Stimulated activated naive CD8-positive, alpha-beta T cell treated with anti-CD3 and anti-CD28 coated beads, Interleukin-15, Interleukin-2, amounts not matched to agents 100 ng/mL and 50 ng/mL, for 24 hours (primary cell): ENCODE measurements at regions not wholly inside any gene's neighbourhood (a gene's known extent, or its start where the extent isn't known, plus 50 kb on each side); places are given as distances from the start of the nearest gene placed in this dataset.

ENCODE experiments used
- H3K27ac Mint-ChIP-seq: one replicate; pipeline ENCODE4 v1.8.0; 2021; ENCODE audit warnings: mild to moderate bottlenecking, mixed read lengths
- H3K27me3 Mint-ChIP-seq: one replicate; pipeline ENCODE4 v1.8.0; 2021; ENCODE audit warnings: mixed read lengths
- H3K36me3 Mint-ChIP-seq: one replicate; pipeline ENCODE4 v1.8.0; 2021; ENCODE audit warnings: low read depth, mixed read lengths
- H3K4me1 Mint-ChIP-seq: one replicate; pipeline ENCODE4 v1.8.0; 2021; ENCODE audit warnings: low read depth, mixed read lengths
- H3K4me3 Mint-ChIP-seq: one replicate; pipeline ENCODE4 v1.8.0; 2021; ENCODE audit warnings: mild to moderate bottlenecking, mixed read lengths
- H3K9me3 Mint-ChIP-seq: one replicate; pipeline ENCODE4 v1.8.0; 2021; ENCODE audit warnings: mixed read lengths

DNA sequence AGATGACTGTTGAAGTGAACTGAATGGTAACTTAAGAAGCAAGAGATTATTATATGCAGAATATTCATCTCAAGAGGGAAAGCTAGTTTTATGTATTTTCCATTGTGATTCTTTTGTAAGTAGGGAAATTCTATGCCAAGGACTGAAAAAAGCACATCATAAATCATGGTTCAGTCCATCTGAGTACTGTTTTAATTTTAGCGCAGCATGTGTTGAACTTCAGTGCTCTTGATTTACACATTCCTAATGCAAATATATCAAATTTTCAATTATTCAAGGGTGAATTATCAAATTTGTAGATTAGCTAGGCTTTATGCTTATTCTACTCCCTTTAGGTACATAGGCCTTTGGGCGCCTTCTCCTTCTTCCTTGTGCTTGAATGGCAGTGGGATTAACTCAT is 50.3 kb upstream of the TCF12 start:
- H3K27ac Mint-ChIP-seq, result no peak overlapping the region

DNA sequence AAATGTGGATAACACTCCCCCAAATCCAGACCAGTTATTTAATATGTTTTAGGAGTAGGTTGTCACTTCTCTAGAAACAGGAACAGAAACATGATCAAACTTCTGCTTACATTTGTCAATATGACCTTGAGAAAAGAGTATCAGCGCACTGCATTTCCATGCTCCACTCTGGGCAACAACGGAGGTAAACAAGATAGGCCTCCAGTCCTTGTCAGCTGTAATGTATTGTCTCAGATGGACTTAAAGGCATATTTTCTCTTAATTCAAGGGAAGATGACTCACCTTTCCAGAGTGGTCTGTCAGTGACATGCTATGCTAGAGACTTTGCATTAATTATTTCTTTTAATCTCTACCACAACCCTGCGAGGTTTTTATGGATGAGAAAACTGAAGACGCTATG is 51.6 kb upstream of the TCF12 start:
- no peaks in the 10 kb centered on the region for H3K4me1 Mint-ChIP-seq
- H3K27me3 Mint-ChIP-seq, result no peaks in the 10 kb centered on the region
- H3K36me3 Mint-ChIP-seq, result no peaks in the 10 kb centered on the region
- H3K4me3 Mint-ChIP-seq, result no peak overlapping the region
- no peak overlapping the region for H3K27ac Mint-ChIP-seq
- H3K9me3 Mint-ChIP-seq, result no peaks in the 10 kb centered on the region

More for the DNA sequence above, 50.3 kb upstream of the TCF12 start:
- H3K4me3 Mint-ChIP-seq, result no peak overlapping the region
- no peaks in the 10 kb centered on the region for H3K27me3 Mint-ChIP-seq
- no peaks in the 10 kb centered on the region for H3K4me1 Mint-ChIP-seq
- no peaks in the 10 kb centered on the region for H3K36me3 Mint-ChIP-seq
- no peaks in the 10 kb centered on the region for H3K9me3 Mint-ChIP-seq

DNA sequence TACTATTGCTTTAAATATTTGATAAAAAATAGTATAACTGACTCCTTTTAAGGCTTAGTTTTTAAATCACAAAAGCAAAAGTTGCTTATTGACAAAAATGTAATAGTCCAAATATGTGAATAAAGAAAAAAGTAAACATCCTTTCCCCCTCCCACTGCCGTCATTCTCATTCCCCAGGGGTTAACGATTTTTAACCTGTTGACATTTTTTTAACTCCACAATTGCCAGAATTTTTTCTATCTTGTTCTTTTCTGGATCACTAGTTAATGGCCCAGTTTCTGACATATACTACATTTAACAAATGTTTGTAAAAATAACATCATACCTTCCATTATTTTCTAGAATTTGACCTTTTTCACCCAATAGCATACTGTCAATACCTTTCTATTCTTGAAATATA is 60.6 kb upstream of the TCF12 start:
- Mint-ChIP-seq H3K4me3 (no peak overlapping the region), H3K9me3 (no peaks in the 10 kb centered on the region), H3K36me3 (no peaks in the 10 kb centered on the region), H3K27me3 (no peaks in the 10 kb centered on the region), H3K27ac (no peak overlapping the region), H3K4me1 (no peaks in the 10 kb centered on the region)

DNA sequence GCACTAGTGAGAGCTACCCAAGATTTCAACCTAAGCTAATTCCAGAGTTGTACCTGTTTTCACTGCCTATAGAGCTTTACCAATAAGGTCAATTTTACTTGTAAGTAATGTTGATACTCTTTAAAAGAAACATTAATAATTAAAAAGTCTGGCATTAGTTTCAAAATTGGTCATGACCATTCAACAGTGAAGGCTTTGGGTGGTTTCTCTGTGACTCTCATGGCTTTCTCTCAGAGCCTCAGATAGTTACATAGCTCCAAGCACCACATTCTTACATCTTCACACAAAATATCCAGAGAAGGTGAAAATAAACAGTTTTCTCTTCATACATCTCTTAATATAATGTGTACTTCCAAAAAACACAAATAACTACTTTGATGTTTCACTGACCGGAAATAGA is 61.5 kb upstream of the TCF12 start:
- H3K27ac Mint-ChIP-seq, result no peak overlapping the region
- H3K4me3 Mint-ChIP-seq, result no peak overlapping the region
- H3K36me3 Mint-ChIP-seq, result no peaks in the 10 kb centered on the region
- H3K9me3 Mint-ChIP-seq, result no peaks in the 10 kb centered on the region
- no peaks in the 10 kb centered on the region for H3K27me3 Mint-ChIP-seq
- H3K4me1 Mint-ChIP-seq, result no peaks in the 10 kb centered on the region

DNA sequence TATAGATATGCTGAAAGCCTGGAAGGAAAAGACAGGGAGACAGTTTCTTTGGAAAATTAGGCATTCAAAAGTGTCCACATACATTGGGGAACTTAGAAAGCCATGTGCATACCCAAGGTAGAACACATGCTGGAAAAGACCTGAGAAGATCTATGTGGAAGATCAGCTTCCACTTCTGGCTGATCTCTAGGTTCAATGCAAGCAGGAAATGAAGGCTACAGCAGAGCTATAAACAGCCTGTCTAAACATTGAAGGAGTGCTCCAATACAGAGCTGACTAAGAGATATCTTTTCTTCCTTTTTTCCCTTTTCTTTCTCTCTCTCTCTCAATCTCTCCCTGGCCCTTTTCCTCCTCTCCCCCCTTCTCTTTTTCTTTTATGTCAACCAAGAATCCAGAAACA is 73.6 kb upstream of the TCF12 start:
- H3K9me3 Mint-ChIP-seq, result no peaks in the 10 kb centered on the region
- H3K27me3 Mint-ChIP-seq, result no peaks in the 10 kb centered on the region
- H3K4me1 Mint-ChIP-seq, result no peaks in the 10 kb centered on the region
- H3K36me3 Mint-ChIP-seq, result no peaks in the 10 kb centered on the region
- no peak overlapping the region for H3K27ac Mint-ChIP-seq
- no peak overlapping the region for H3K4me3 Mint-ChIP-seq

DNA sequence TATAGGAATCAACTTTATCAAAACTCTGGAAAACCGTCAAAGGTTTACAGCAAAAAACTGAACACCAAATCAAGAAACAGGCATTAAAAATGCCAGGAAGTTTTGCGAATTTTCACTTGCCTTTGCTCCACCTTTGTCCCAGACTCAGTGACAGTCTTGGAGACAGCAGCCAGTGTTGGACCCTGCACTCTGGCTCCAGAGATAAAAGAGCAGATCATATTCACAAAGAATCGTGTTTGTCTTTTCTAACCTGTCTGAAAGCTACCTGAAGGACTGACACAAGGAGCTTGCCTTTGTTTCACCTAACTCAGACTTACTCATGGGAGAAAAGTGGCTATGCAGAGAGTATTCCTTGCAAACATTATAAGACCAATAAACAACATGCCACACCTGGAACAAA is 74.0 kb upstream of the TCF12 start:
- Mint-ChIP-seq H3K36me3 (no peaks in the 10 kb centered on the region), H3K4me1 (no peaks in the 10 kb centered on the region)

DNA sequence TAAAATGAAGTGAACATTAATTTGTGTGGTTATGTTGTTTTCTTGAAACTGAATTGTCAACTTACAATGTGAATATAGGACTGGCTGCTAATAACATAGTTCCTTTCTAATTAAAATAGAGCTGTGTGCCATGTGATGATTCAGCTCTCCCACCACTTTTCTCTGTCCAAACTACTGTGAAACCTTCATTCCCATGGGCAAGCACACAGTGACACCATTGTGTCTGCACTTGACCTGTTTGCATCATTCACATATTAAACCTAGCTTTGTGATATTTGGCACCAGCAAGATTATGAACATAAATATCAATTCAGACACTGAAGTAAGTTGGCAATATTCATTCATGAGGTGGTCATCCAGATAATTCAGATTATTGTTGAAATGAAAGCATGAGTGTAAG is 78.8 kb upstream of the TCF12 start:
- no peak overlapping the region for H3K27ac Mint-ChIP-seq
- H3K9me3 Mint-ChIP-seq, result no peaks in the 10 kb centered on the region
- H3K4me3 Mint-ChIP-seq, result no peak overlapping the region
- no peaks in the 10 kb centered on the region for H3K36me3 Mint-ChIP-seq
- peaks cover 5% of the 10 kb centered on the region for H3K4me1 Mint-ChIP-seq
- H3K27me3 Mint-ChIP-seq, result no peaks in the 10 kb centered on the region

More for the DNA sequence above, 74.0 kb upstream of the TCF12 start:
- H3K27me3 Mint-ChIP-seq, result no peaks in the 10 kb centered on the region
- H3K9me3 Mint-ChIP-seq, result no peaks in the 10 kb centered on the region
- no peak overlapping the region for H3K27ac Mint-ChIP-seq
- no peak overlapping the region for H3K4me3 Mint-ChIP-seq

DNA sequence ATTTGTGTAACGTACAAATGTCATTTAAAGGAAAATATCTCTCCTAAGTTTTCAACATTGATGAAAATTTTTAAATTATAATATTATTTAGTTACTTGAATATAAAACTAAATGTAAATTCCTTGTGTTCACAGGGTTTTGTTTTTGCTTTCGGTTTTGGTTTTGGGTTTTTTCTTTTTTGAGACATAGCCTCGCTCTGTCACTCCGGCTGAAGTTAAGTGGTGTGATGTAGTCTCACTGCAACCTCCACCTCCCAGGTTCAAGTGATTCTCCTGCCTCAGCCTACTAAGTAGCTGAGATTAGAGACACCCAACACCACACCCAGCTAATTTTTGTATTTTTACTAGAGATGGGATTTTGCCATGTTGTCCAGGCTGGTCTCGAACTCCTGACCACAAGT is 79.3 kb upstream of the TCF12 start:
- H3K4me3 Mint-ChIP-seq, result no peak overlapping the region
- no peaks in the 10 kb centered on the region for H3K27me3 Mint-ChIP-seq
- H3K4me1 Mint-ChIP-seq, result peaks cover 5% of the 10 kb centered on the region
- H3K9me3 Mint-ChIP-seq, result no peaks in the 10 kb centered on the region
- H3K27ac Mint-ChIP-seq, result no peak overlapping the region
- no peaks in the 10 kb centered on the region for H3K36me3 Mint-ChIP-seq

DNA sequence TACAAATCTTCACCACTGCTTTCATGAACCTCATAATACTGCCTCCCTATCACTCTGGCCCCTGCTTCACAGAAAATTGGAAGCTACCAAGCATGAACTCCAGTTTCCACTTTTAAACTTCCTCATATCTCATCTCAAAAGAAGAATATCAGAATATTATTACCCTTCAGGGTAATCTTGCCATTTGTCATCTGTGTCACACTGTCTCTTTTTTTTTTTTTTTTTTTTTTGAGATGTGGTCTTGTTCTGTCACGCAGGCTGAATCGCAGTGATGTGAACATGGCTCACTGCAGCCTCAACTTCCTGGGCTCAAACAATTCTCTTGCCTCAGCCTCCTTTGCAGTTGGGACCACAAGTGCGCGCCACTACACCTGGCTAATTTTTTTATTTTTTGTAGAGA is 80.4 kb upstream of the TCF12 start:
- Mint-ChIP-seq H3K9me3 (no peaks in the 10 kb centered on the region), H3K4me1 (peaks cover 5% of the 10 kb centered on the region), H3K4me3 (no peak overlapping the region)

DNA sequence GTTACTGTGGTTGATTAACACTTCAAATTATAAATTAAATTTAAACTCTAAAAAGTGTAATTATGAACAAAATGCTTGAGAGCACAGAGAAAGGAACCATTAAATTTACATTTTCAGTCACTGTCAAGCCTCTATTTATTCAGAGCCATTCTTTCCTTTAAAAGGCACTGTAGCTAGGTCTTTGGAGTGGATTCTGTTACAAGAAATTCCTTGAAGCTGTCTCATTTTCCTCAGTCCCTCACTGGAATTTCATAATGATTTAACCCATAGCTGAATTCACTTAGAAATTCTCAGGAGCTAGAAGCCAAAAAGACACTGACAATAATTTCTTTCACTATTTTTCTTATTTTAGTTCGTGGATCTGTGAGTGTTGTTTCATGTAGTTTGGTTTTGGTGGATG is 81.2 kb upstream of the TCF12 start:
- Mint-ChIP-seq H3K27me3 (no peaks in the 10 kb centered on the region), H3K4me1 (peaks cover 5% of the 10 kb centered on the region), H3K27ac (no peak overlapping the region), H3K4me3 (no peak overlapping the region), H3K36me3 (no peaks in the 10 kb centered on the region), H3K9me3 (no peaks in the 10 kb centered on the region)

More for the DNA sequence above, 80.4 kb upstream of the TCF12 start:
- Mint-ChIP-seq H3K36me3 (no peaks in the 10 kb centered on the region), H3K27me3 (no peaks in the 10 kb centered on the region), H3K27ac (no peak overlapping the region)

DNA sequence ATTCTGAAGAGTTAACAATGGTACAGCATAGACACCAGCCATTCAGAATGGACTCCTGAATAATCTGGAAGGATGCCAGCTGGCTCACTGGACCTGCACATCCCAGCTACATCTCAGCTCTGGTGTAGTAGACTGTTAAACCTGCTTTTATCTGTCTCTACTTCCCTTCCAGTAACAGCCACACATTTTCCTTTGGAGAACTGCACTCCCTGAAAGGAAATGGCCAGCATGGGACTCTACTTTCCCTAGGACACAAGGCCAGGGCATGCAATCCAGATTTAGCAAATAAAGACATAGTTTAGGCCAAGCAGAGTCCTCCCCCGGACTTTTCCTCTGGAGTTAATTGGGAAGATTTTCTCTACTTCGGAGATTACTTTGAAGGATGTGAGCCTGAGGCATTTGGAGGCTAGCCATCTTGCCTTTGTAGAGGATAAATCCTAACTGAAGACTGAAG is 82.7 kb upstream of the TCF12 start:
- Mint-ChIP-seq H3K27me3 (no peaks in the 10 kb centered on the region), H3K27ac (no peak overlapping the region), H3K36me3 (no peaks in the 10 kb centered on the region), H3K4me3 (no peak overlapping the region), H3K4me1 (peaks cover 5% of the 10 kb centered on the region), H3K9me3 (no peaks in the 10 kb centered on the region)

DNA sequence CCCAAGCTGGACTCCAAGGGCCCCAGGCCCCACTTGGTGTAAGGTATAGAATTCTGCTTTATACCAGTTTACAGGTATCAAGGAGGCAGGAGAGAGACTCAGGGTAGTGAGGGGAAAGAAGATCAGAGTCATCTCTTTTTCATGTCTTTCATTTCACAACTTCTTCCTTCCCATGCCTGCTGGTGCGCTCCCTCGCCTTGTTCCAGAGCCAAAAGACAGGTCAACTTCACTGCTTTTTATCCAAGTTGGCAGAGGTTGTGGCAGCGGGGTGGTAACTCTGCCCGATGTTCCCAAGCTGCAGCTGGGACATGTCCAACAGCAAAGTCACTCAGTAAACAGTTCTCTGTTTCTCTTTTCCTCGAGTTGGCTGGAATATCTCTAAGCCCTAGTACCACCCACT is 86.3 kb upstream of the TCF12 start:
- Mint-ChIP-seq H3K4me3 (no peak overlapping the region), H3K4me1 (no peaks in the 10 kb centered on the region), H3K9me3 (no peaks in the 10 kb centered on the region), H3K36me3 (no peaks in the 10 kb centered on the region), H3K27ac (no peak overlapping the region), H3K27me3 (no peaks in the 10 kb centered on the region)

DNA sequence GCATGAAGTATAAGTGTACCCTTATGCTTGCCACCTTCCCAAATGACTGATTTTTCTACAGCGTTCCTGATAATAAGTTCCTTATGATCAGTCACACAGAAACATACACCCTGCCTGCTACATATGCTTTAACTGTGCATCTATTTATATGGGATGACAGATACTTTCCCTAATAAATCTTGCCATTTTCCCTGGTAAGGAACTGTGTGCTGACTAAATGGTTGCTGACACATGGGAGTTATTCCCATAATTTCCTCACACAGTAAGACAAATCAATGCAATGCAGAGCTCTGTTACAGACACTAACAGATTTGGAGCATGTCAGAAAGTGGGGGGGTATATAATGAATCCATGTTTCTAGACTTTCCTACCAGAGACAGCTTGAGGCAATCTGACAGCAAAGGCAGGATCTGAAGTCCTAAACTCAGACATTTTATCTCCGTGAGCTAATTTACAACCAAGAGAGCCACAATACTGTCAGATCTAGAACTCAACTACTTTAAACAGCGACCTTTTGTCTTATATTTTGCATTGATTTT is 86.9 kb upstream of the TCF12 start:
- H3K9me3 Mint-ChIP-seq, result no peaks in the 10 kb centered on the region
- no peak overlapping the region for H3K27ac Mint-ChIP-seq
- H3K27me3 Mint-ChIP-seq, result no peaks in the 10 kb centered on the region
- no peaks in the 10 kb centered on the region for H3K4me1 Mint-ChIP-seq
- no peak overlapping the region for H3K4me3 Mint-ChIP-seq
- H3K36me3 Mint-ChIP-seq, result no peaks in the 10 kb centered on the region

DNA sequence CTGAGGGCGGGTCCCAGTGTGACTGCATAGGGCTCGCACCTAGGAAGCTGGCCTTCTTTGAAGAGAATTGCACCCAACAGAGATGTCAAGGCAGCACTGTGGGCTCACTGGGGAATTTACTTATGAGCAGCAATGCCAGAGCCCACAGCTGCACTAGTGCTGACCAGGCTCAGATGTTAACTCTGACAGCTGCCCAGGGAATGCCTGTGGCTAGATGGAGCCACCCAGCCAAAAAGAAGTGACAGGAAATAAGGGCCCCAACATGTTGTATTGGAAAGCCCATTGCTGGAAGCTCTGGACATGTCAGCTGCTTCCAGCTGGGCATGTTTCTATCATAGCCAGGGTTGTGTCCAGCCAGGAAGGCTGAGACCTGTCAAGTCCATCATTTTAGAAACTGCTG is 90.9 kb upstream of the ZNF280D start:
- H3K36me3 Mint-ChIP-seq, result no peaks in the 10 kb centered on the region
- H3K27ac Mint-ChIP-seq, result no peak overlapping the region
- H3K9me3 Mint-ChIP-seq, result no peaks in the 10 kb centered on the region
- no peak overlapping the region for H3K4me3 Mint-ChIP-seq
- H3K27me3 Mint-ChIP-seq, result no peaks in the 10 kb centered on the region
- no peaks in the 10 kb centered on the region for H3K4me1 Mint-ChIP-seq

DNA sequence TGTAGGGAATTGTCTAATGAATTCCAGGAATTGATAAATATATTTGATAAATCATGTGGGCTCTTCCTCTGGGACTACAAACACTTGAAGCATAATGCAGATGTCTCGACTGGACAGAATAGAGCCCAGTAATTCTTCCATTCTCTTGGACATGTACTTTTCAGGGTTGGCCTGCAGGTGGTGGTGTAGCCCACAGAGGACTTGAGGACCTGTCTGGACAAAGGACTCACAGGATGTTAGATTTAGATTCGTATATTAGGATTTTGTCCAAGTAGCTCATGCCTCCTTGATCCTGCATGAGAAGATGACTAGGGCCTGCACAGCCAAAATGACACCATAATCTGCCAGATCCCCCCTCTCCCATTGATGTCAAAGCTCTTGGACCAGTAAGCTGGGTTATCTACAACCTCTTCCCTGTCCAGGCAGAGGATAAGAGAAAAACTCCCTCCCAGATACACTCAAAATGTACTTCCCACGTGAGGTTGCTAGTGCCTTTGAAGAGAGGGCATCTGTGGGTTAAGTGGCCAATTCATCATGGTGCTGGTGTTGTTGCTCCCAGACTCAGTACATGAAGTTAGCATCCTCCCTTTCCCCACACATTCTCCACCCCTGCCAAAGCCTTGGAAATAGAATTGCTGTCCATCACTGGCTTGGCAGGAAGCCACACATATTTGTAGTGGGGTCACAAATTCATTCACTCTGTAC is 88.6 kb upstream of the ZNF280D start:
- Mint-ChIP-seq H3K27ac (no peak overlapping the region), H3K4me1 (no peaks in the 10 kb centered on the region), H3K36me3 (no peaks in the 10 kb centered on the region), H3K4me3 (no peak overlapping the region), H3K27me3 (no peaks in the 10 kb centered on the region), H3K9me3 (no peaks in the 10 kb centered on the region)

DNA sequence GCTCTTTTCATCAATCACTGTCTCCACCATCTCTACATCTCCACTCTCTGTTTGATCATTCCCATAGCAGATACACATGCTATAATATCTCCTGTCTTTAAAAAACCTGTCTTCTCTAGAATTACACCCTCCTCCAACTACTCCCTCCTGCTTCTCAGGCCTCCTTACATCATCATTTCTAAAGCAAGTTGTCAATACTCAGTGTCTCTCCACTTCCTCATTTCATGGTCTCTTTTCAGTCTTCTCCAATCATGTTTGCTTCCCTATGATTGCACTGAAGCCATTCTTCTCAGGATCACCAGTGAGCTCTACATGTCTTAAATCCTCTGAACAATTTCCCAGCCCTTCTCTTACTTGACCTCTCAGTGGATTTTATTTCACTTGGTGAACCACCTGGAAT is 87.0 kb upstream of the ZNF280D start:
- Mint-ChIP-seq H3K27me3 (no peaks in the 10 kb centered on the region), H3K4me3 (no peak overlapping the region), H3K36me3 (no peaks in the 10 kb centered on the region), H3K27ac (no peak overlapping the region), H3K4me1 (no peaks in the 10 kb centered on the region), H3K9me3 (no peaks in the 10 kb centered on the region)
